NCI-H128 (cell line): ENCODE measurements at regions not wholly inside any gene's neighbourhood (a gene's known extent, or its start where the extent isn't known, plus 50 kb on each side); places are given as distances from the start of the nearest gene placed in this dataset.

Experiments
- DNase-seq: peaks from one replicate; lab custom pipeline; 2025; ENCODE audit not compliant: unreplicated experiment; lab: John Stamatoyannopoulos, UW

- DNase-seq = no peak
These were observed 163.6 kb downstream of the HGF start for GRCh38 chr7:81606078-81606863.

- DNase-seq = no peak
These were observed 164.4 kb downstream of the HGF start for GRCh38 chr7:81605493-81605892.

DNA sequence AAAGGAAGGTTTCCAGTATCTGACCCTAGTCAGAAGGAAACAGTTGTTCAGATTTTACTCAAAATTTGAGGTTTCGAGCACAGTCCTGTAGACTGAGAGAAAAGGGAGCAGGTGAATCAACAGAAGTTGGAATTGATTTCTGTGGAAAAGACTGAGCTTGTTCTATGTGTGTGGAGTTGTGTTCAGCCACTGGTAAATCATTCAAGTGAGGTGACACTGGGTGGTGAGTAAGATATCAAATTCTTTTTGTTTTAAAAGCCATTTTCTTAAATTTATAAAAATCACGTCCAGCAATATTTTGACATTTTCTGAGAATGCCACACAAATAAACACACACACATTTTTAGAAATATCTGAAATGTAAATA is 165.1 kb downstream of the HGF start:
- no peak for DNase-seq

- DNase-seq = no peak
These were observed 165.6 kb downstream of the HGF start for GRCh38 chr7:81604075-81604807.

DNA sequence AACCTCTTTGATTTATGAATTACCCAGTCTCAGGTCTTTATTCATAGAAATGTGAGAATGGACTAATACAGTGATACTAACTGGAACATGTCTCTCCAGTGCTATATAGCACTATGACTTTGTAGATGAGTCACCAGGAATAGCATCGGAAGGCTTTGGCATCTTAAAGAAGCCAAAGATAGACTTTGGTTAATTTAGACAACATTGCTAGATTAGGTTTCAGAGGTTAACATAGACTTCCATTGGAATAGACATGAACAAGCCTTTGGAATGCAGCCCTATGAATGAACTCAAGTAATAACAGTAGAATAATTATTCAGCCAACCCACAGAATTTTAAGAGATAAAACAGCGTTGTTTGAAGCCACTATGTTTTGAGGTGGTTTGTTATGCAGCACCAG is 169.2 kb downstream of the HGF start:
- no peak for DNase-seq

DNA sequence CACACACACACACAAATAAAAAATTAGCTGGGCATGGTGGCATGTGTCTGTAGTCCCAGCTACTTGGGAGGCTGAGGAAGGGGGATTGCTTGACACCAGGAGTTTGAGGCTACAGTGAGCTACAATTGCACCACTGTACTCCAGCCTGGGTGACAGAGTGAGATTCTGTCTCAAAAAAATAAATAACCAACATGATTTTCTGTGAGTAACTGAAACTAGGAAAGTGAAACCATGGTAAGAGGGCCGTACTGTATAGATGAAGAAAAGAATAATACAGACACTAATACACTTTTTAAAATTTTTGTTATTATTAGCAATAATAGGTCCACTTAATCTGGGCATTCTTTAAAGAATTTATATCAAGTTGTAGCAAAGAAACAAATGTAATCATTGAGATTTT is 170.9 kb downstream of the HGF start:
- DNase-seq = no peak

GRCh38 chr7:81594767-81595166 is 175.1 kb downstream of the HGF start:
- DNase-seq = no peak

- DNase-seq = no peak
These were observed 179.7 kb downstream of the HGF start for GRCh38 chr7:81590131-81590530.

- DNase-seq = no peak
These were observed 185.2 kb downstream of the HGF start for GRCh38 chr7:81584667-81585066.

DNA sequence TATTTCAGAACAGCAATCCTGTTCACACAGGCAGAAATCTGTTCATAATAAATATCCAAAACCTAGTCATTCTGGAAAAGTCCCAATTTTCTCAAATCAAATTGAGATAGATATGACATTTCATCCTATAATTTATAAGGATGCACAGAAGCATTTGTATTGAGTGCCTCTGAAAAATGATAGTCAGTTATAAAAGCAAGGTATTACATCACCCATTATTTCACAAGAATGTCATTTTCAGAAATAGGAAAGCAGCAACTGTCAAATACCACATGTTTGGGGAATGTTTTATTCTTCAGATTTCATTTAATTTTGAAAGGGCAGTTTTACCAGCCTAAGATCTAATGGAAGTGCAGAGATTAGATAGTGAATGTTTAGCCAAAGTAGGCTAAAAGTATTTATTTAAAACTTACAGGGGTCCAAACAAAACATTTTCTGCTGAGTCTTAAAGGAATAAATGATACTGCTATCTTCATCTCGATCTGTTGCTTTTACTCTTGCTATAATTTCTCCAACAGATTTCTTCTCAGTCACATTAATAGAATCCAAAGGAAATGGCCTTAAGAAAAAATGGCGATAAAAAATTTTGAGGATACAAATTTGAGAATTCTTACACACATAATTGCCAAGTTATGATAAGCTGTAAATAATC is 185.8 kb downstream of the HGF start:
- DNase-seq = no peak

GRCh38 chr7:81583090-81583489 is 186.8 kb downstream of the HGF start:
- DNase-seq = no peak

- no peak for DNase-seq
These were observed 192.1 kb downstream of the HGF start for GRCh38 chr7:81577642-81578340.

- DNase-seq = no peak
These were observed 195.0 kb downstream of the HGF start for GRCh38 chr7:81574723-81575326.

DNA sequence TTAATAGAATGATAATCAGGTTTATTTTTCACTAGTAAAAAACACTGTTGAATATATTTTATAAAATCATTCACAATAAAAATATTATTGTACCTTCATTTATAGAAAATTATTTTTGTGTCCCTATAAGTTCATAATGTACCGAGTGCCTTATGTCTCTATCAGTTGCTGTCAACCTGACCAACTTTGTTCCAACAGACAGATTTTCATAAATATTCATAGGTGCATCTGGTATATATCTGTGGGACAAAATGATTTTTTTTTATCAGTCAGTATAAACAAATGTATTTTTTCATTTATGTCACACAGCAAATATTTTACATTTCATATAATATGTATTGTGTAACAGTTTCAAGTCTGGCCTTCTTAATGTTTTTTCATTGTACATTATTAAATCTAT is 195.9 kb downstream of the HGF start:
- no peak for DNase-seq

DNA sequence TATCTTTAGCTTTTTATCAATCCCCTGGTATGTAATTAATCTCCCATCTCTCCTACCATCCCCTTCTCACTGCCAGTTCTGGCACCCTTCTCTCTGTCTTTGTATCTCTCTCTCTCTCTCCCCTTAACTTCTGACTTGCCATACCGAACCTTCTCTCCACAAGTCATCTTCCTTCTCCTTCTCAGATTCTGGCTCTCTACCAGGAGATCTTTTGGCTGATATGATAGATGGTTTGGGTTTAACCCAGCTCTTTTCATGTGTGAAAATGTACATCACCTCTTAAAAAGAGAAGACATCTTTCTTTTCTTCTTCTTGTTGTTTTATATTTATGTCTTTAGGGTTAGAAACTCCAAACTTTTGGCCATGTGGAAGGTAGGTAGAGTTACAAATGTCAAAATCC is 196.7 kb downstream of the HGF start:
- no peak for DNase-seq

DNA sequence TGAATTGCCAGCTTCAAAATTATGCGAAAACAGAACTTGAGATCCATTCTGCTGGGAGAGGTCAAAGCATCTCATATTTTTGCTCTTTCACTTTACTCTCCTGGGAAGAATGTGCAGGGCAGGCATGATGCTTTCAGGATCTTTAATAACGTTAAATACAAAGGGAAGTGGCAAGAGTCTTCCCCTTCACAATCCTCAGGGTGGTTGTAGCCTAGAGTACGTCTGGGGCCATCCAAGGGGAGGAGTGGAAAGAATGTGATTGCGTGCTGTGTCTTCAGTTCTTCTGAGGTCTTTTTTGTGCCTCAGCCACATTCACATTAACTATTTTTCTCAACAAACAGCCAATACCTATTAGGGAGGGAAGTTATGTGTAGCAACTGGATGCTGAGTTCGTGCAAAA is 207.3 kb downstream of the HGF start:
- DNase-seq = no peak

DNA sequence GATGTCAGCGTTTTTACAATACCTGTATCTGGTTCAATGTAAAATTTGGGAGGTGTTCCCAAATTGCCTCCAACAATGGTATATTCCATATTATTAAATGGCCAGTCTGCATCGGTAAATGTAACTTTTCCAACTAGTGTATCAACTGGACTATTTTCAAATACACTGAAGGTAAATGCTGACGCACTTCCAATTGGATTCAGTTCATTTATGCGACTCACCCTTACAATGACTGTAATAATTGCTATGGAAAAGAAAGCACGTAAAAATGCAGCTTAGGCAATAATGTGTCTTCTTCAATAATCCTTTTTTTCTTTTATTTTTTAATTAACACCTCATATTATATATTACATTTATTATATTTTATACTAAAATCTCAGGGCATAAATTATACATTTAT is 209.1 kb downstream of the HGF start:
- DNase-seq = no peak

DNA sequence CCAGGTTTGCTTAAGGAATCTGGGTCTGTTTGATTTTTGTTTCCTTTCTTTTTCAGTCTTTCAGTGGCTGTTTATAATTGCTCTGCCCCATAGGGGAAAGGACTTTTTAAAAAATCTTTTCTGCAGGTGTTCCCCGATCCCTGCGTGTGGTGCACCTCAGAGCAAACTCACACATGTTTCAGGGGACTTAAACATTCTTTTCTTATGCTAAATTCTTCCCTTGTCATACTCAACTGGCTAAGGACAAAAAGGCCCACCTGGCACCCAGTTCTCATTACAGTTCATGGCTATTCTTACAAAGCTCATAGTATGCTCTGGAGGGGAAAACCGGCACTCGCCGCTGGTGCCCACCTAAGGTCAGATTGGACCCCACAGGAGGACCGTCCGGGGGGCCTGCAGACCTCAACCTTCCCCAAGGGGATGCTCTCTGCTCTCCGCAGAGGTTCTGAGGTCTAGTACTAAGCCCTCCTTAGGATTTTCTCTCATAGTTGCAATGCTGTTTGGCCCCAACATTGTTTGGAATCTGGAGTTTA is 220.3 kb downstream of the HGF start:
- no peak for DNase-seq

GRCh38 chr7:81534996-81535395 is 234.9 kb downstream of the HGF start:
- DNase-seq = no peak

GRCh38 chr7:81534446-81534845 is 235.4 kb downstream of the HGF start:
- DNase-seq = no peak

DNA sequence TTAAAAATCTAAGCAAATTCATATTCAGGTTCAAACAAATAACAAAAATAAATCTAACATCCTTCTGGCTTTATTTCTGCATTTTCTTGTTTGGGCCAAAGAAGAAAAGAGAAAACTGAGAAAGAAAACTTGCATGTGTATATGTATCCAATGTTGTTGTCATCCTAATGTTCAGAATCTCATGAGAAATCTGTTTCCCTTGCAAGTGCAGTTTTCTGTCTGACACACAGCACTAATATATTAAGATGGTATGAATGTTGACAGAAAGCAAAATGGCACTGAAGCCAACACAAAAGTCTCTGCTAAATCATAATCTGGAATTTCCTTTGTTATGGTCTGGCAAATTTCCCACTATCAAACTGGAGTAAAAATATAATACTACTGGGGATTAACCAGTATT is 235.9 kb downstream of the HGF start:
- no peak for DNase-seq
